ENCODE measurements at regions not wholly inside any gene's neighbourhood (a gene's known extent, or its start where the extent isn't known, plus 50 kb on each side); places are given as distances from the start of the nearest gene placed in this dataset.

GRCh38 chr14:42893183-42893582, 1286.5 kb downstream of the LRFN5 start:
- Histone ChIP-seq H3F3A (replicated peaks; ENCODE audit: low read depth) (no peaks in the 10 kb centered on the region), H3K27ac (ENCODE audit: low read depth) (no peak overlapping the region), H2AFZ (no peak overlapping the region), H3K9me2 (ENCODE audit: insufficient read depth) (peaks cover 7% of the 10 kb centered on the region), H3K27me3 (ENCODE audit: insufficient read depth) (no peaks in the 10 kb centered on the region), H3K4me2 (no peak overlapping the region), H3K79me2 (replicated peaks; ENCODE audit: insufficient read depth) (no peaks in the 10 kb centered on the region), H3K36me3 (ENCODE audit: insufficient read depth) (no peaks in the 10 kb centered on the region), H3K4me1 (ENCODE audit: insufficient read depth) (no peaks in the 10 kb centered on the region), H3K4me3 (no peak overlapping the region), H4K20me1 (replicated peaks; ENCODE audit: insufficient read depth) (no peaks in the 10 kb centered on the region)
- DNase-seq (ENCODE audit: low spot score) (no peak), ATAC-seq (no peak)
- no peak overlapping the region for H3K4me3 Mint-ChIP-seq
- no peaks in the 10 kb centered on the region for H3K4me1 Mint-ChIP-seq
- peaks cover 6% of the 10 kb centered on the region for H3K9me3 Mint-ChIP-seq
- TF ChIP-seq JUNB (IDR thresholded peaks at IDR 0.05; ENCODE audit: unreplicated experiment) (no peak), NANOG (IDR thresholded peaks at IDR 0.05; ENCODE audit: borderline replicate concordance) (no peak), EZH2 (IDR thresholded peaks at IDR 0.05; ENCODE audit: low read depth, unreplicated experiment) (no peak), ZNF462 (CRISPR knock-in tag; IDR thresholded peaks at IDR 0.05) (no peak), STAT1 (IDR thresholded peaks at IDR 0.05; ENCODE audit: unreplicated experiment) (no peak), CTCF (conservative IDR thresholded peaks at IDR 0.05; ENCODE audit: low read depth in 2 of 2) (no peak), POLR2AphosphoS5 (IDR thresholded peaks at IDR 0.05; ENCODE audit: low read depth) (no peak), EZH2phosphoT487 (IDR thresholded peaks at IDR 0.05; ENCODE audit: unreplicated experiment) (no peak), CREB1 (CRISPR knock-in tag; IDR thresholded peaks at IDR 0.05; ENCODE audit: low read depth) (no peak), ZNF114 (CRISPR knock-in tag; IDR thresholded peaks at IDR 0.05) (no peak), ZNF331 (CRISPR knock-in tag; IDR thresholded peaks at IDR 0.05; ENCODE audit: low read depth) (no peak)
- TF ChIP-seq, protein P1, sequence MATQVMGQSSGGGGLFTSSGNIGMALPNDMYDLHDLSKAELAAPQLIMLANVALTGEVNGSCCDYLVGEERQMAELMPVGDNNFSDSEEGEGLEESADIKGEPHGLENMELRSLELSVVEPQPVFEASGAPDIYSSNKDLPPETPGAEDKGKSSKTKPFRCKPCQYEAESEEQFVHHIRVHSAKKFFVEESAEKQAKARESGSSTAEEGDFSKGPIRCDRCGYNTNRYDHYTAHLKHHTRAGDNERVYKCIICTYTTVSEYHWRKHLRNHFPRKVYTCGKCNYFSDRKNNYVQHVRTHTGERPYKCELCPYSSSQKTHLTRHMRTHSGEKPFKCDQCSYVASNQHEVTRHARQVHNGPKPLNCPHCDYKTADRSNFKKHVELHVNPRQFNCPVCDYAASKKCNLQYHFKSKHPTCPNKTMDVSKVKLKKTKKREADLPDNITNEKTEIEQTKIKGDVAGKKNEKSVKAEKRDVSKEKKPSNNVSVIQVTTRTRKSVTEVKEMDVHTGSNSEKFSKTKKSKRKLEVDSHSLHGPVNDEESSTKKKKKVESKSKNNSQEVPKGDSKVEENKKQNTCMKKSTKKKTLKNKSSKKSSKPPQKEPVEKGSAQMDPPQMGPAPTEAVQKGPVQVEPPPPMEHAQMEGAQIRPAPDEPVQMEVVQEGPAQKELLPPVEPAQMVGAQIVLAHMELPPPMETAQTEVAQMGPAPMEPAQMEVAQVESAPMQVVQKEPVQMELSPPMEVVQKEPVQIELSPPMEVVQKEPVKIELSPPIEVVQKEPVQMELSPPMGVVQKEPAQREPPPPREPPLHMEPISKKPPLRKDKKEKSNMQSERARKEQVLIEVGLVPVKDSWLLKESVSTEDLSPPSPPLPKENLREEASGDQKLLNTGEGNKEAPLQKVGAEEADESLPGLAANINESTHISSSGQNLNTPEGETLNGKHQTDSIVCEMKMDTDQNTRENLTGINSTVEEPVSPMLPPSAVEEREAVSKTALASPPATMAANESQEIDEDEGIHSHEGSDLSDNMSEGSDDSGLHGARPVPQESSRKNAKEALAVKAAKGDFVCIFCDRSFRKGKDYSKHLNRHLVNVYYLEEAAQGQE (IDR thresholded peaks at IDR 0.05; ENCODE audit: unreplicated experiment), result no peak
- TF ChIP-seq, protein P2, sequence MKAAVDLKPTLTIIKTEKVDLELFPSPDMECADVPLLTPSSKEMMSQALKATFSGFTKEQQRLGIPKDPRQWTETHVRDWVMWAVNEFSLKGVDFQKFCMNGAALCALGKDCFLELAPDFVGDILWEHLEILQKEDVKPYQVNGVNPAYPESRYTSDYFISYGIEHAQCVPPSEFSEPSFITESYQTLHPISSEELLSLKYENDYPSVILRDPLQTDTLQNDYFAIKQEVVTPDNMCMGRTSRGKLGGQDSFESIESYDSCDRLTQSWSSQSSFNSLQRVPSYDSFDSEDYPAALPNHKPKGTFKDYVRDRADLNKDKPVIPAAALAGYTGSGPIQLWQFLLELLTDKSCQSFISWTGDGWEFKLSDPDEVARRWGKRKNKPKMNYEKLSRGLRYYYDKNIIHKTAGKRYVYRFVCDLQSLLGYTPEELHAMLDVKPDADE (IDR thresholded peaks at IDR 0.05), result no peak
- no peaks in the 10 kb centered on the region for H3K27me3 Mint-ChIP-seq (ENCODE audit: insufficient read depth, low read depth, poor library complexity)
- no peak overlapping the region for H3K27ac Mint-ChIP-seq
- H3K36me3 Mint-ChIP-seq (ENCODE audit: low read depth), result no peaks in the 10 kb centered on the region; the same call in 2 of the 3 replicates

Data from GM23338 (cell line).